ENCODE measurements at regions not wholly inside any gene's neighbourhood (a gene's known extent, or its start where the extent isn't known, plus 50 kb on each side); places are given as distances from the start of the nearest gene placed in this dataset.

- no peak for DNase-seq
Observed at GRCh38 chr7:131895541-131896164, 339.2 kb upstream of the PODXL start.

- no peak for DNase-seq
Observed at GRCh38 chr7:131893631-131894340, 337.4 kb upstream of the PODXL start.

GRCh38 chr7:131890176-131890575, 333.7 kb upstream of the PODXL start:
- no peak for DNase-seq

- no peak for DNase-seq
Observed at GRCh38 chr7:131889572-131890150, 333.2 kb upstream of the PODXL start.

- DNase-seq: no peak
Observed at GRCh38 chr7:131883769-131884168, 327.3 kb upstream of the PODXL start.

- DNase-seq: no peak
Observed at GRCh38 chr7:131883196-131883595, 326.8 kb upstream of the PODXL start.

GRCh38 chr7:131882321-131882720, 325.9 kb upstream of the PODXL start:
- no peak for DNase-seq

- no peak for DNase-seq
Observed at GRCh38 chr7:131880078-131880477, 323.6 kb upstream of the PODXL start.

GRCh38 chr7:131879424-131879823, 323.0 kb upstream of the PODXL start:
- no peak for DNase-seq

GRCh38 chr7:131878777-131879176, 322.3 kb upstream of the PODXL start:
- DNase-seq: no peak

- DNase-seq: no peak
Observed at GRCh38 chr7:131873581-131873980, 317.2 kb upstream of the PODXL start.

GRCh38 chr7:131869986-131870385, 313.6 kb upstream of the PODXL start:
- no peak for DNase-seq

GRCh38 chr7:131869169-131869844, 312.9 kb upstream of the PODXL start:
- DNase-seq: no peak

GRCh38 chr7:131867461-131867860, 311.0 kb upstream of the PODXL start:
- no peak for DNase-seq

- DNase-seq: no peak
Observed at GRCh38 chr7:131865911-131866310, 309.5 kb upstream of the PODXL start.

GRCh38 chr7:131861620-131862346, 305.4 kb upstream of the PODXL start:
- DNase-seq: no peak

- no peak for DNase-seq
Observed at GRCh38 chr7:131859147-131859821, 302.9 kb upstream of the PODXL start.

GRCh38 chr7:131858611-131859010, 302.2 kb upstream of the PODXL start:
- no peak for DNase-seq

- no peak for DNase-seq
Observed at GRCh38 chr7:131849472-131849871, 293.0 kb upstream of the PODXL start.

GRCh38 chr7:131848033-131848432, 291.6 kb upstream of the PODXL start:
- no peak for DNase-seq

GRCh38 chr7:131845573-131846314, 289.3 kb upstream of the PODXL start:
- no peak for DNase-seq

- no peak for DNase-seq
Observed at GRCh38 chr7:131844369-131844768, 287.9 kb upstream of the PODXL start.

Measured in NCI-H1417 treated with DMSO at 0.1 percent for 48 hours (cell line).